Testis (tissue), 2 donors: ENCODE measurements at regions not wholly inside any gene's neighbourhood (a gene's known extent, or its start where the extent isn't known, plus 50 kb on each side); places are given as distances from the start of the nearest gene placed in this dataset.

Experiments used
- POLR2A ChIP-seq: fragments of 450-650 bp; IDR thresholded peaks from one replicate; pipeline ENCODE4 v1.6.1; 2017; ENCODE audit warnings: antibody characterized with exemption, mild to moderate bottlenecking, moderate library complexity
- TF ChIP-seq, protein P1 (sequence below), 3 experiments: fragments of 450-650 bp in 2 of 3; fragments of 200-600 bp in 1 of 3; sonication (generic) in 1 of 3; IDR thresholded peaks; one replicate each; pipeline ENCODE4 v1.5.1; 2016 to 2019; ENCODE audit warnings: antibody characterized with exemption in 3 of 3, mild to moderate bottlenecking in 2 of 3, moderate library complexity in 1 of 3

DNA sequence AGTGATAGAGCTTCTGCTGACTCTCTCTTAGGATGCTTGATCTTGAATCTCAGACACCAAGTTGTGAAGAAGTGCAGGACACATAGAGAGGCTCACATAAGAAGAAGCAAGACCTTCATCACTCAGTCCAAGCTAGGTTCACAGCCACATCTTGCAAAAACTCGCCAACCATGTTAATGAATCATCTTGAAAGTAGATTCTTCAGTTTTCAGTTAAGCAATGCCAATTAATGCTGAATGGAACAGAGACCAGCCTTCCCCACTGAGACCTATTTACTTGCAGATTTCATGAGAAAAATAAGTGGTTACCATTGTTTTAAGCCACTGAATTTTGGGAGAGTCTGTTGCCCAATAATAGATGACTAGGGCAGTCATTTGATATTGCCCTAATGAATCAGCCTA, 217.7 kb upstream of the EDIL3 start:
- TF ChIP-seq, protein P1, sequence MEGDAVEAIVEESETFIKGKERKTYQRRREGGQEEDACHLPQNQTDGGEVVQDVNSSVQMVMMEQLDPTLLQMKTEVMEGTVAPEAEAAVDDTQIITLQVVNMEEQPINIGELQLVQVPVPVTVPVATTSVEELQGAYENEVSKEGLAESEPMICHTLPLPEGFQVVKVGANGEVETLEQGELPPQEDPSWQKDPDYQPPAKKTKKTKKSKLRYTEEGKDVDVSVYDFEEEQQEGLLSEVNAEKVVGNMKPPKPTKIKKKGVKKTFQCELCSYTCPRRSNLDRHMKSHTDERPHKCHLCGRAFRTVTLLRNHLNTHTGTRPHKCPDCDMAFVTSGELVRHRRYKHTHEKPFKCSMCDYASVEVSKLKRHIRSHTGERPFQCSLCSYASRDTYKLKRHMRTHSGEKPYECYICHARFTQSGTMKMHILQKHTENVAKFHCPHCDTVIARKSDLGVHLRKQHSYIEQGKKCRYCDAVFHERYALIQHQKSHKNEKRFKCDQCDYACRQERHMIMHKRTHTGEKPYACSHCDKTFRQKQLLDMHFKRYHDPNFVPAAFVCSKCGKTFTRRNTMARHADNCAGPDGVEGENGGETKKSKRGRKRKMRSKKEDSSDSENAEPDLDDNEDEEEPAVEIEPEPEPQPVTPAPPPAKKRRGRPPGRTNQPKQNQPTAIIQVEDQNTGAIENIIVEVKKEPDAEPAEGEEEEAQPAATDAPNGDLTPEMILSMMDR (IDR thresholded peaks at IDR 0.05) = no peak
- TF ChIP-seq POLR2A = no peak
